ENCODE measurements at regions not wholly inside any gene's neighbourhood (a gene's known extent, or its start where the extent isn't known, plus 50 kb on each side); places are given as distances from the start of the nearest gene placed in this dataset.

- no peak for TF ChIP-seq POLR2AphosphoS5 (IDR thresholded peaks at IDR 0.05; ENCODE audit: low read depth, low read length)
- no peak for TF ChIP-seq TAF1 (IDR thresholded peaks at IDR 0.05; ENCODE audit: borderline replicate concordance, insufficient read depth, low read length)
These were observed 209.5 kb upstream of the KIAA1217 start for GRCh38 chr10:23999445-23999844.
